H1 (cell line): ENCODE measurements at regions not wholly inside any gene's neighbourhood (a gene's known extent, or its start where the extent isn't known, plus 50 kb on each side); places are given as distances from the start of the nearest gene placed in this dataset.
"Not testable (repeated sequence)": the region's sequence is repeated elsewhere in the genome, so short reads cannot be mapped to it uniquely, and the experiment has no call there.

Source experiments
- CTCF ChIA-PET: fragments of 300-600 bp; sonication (Branson Sonifier 250); formaldehyde crosslinking; loops from one replicate; lab custom pipeline; 2021; ENCODE audit not compliant: partially characterized antibody; lab: Charles Lee
- POLR2A ChIA-PET: fragments of 300-600 bp; sonication (Branson Sonifier 250); formaldehyde crosslinking; loops from one replicate; lab custom pipeline; 2021; ENCODE audit warnings: inconsistent platforms; ENCODE audit not compliant: partially characterized antibody; lab: Charles Lee
- DNase-seq, 2 experiments: peaks; one replicate each; pipeline versions ENCODE4 v3.0.0 to v3.0.0-alpha.2; 2010 to 2022; ENCODE audit warnings: low spot score in 2 of 2, low read depth in 1 of 2, mixed read lengths in 1 of 2
- FAIRE-seq: peaks from 2 replicates; lab custom pipeline; 2011; peaks lifted over from hg19 to GRCh38; lab: Jason Lieb, UNC
- H2AFZ ChIP-seq: 2 replicates; pipeline ENCODE4 v1.8.1; 2012; ENCODE audit warnings: low read length, inconsistent platforms
- H2AK5ac ChIP-seq: 2 replicates; pipeline ENCODE4 v1.6.1; 2013; ENCODE audit warnings: low read depth, low read length
- H2BK120ac ChIP-seq: replicated peaks from 2 replicates; pipeline ENCODE3; 2013; ENCODE audit warnings: low read depth, low read length, inconsistent platforms
- H2BK12ac ChIP-seq: 2 replicates; pipeline ENCODE4 v1.6.1; 2013; ENCODE audit warnings: low read depth, low read length
- H2BK15ac ChIP-seq: 2 replicates; pipeline ENCODE4 v1.6.1; 2013; ENCODE audit warnings: low read length
- H2BK20ac ChIP-seq: 2 replicates; pipeline ENCODE4 v1.6.1; 2013; ENCODE audit warnings: low read length
- H2BK5ac ChIP-seq: 2 replicates; pipeline ENCODE4 v1.6.1; 2013; ENCODE audit warnings: low read depth, low read length
- H3K14ac ChIP-seq: 2 replicates; pipeline ENCODE4 v1.6.1; 2013; ENCODE audit warnings: inconsistent platforms; ENCODE audit not compliant: insufficient read length
- H3K18ac ChIP-seq: 2 replicates; pipeline ENCODE4 v1.6.1; 2013; ENCODE audit warnings: low read length; ENCODE audit errors: extremely low read depth
- H3K23ac ChIP-seq: 2 replicates; pipeline ENCODE4 v1.6.1; 2013; ENCODE audit warnings: inconsistent platforms; ENCODE audit not compliant: insufficient read length
- H3K23me2 ChIP-seq: 2 replicates; pipeline ENCODE4 v1.6.1; 2013; ENCODE audit warnings: low read depth, low read length
- H3K27ac ChIP-seq: 2 replicates; pipeline ENCODE4 v1.6.1; 2011; ENCODE audit warnings: low read depth, low read length, inconsistent platforms
- H3K27me3 ChIP-seq, 4 experiments: replicated peaks in 1 of 4; 1 replicate in 1 of 4; 2 replicates in 3 of 4; pipeline versions ENCODE4 v1.6.1 to v1.8.1; 2011 to 2013; ENCODE audit warnings: low read length in 3 of 4, mild to moderate bottlenecking in 3 of 4, inconsistent platforms in 2 of 4, mixed read lengths in 2 of 4, moderate library complexity in 1 of 4; ENCODE audit not compliant: control insufficient read depth in 3 of 4, insufficient read depth in 3 of 4; ENCODE audit errors: extremely low read depth in 1 of 4
- H3K36me3 ChIP-seq, 4 experiments: 2 replicates each; pipeline versions ENCODE4 v1.6.1 to v1.8.1; 2011 to 2013; ENCODE audit warnings: mild to moderate bottlenecking in 4 of 4, low read length in 3 of 4, moderate library complexity in 2 of 4, control low read depth in 1 of 4, inconsistent platforms in 1 of 4; ENCODE audit not compliant: insufficient read depth in 4 of 4, control insufficient read depth in 2 of 4
- H3K4ac ChIP-seq: replicated peaks from 2 replicates; pipeline ENCODE3; 2013; ENCODE audit warnings: low read length, low read depth, mixed read lengths, inconsistent platforms; ENCODE audit not compliant: insufficient read length
- H3K4me1 ChIP-seq, 4 experiments: replicated peaks in 1 of 4; 1 replicate in 1 of 4; 2 replicates in 3 of 4; pipeline versions ENCODE4 v1.6.1 to v1.8.1; 2011 to 2013; ENCODE audit warnings: low read length in 3 of 4, inconsistent platforms in 2 of 4, mixed read lengths in 1 of 4; ENCODE audit not compliant: insufficient read depth in 4 of 4, control insufficient read depth in 3 of 4
- H3K4me2 ChIP-seq, 2 experiments: 2 replicates each; pipeline versions ENCODE4 v1.6.1 to v1.8.1; 2011 to 2013; ENCODE audit warnings: low read depth in 2 of 2, low read length in 2 of 2, control low read depth in 1 of 2, inconsistent platforms in 1 of 2, mild to moderate bottlenecking in 1 of 2; ENCODE audit not compliant: insufficient read depth in 1 of 2
- H3K4me3 ChIP-seq, 4 experiments: fragments of 200-600, 300-600 bp in 1 of 4; sonication (generic), shearing (Covaris generic), sonication (Bioruptor Twin) in 1 of 4; 2 replicates each; pipeline versions ENCODE4 v1.5.1 to v1.8.1; 2011 to 2016; ENCODE audit warnings: low read length in 4 of 4, low read depth in 3 of 4, control low read depth in 2 of 4, inconsistent platforms in 2 of 4, mild to moderate bottlenecking in 2 of 4, mixed read lengths in 1 of 4, moderate library complexity in 1 of 4; ENCODE audit not compliant: insufficient read depth in 2 of 4; ENCODE audit errors: extremely low read depth in 1 of 4
- H3K56ac ChIP-seq: replicated peaks from 2 replicates; pipeline ENCODE3; 2013; ENCODE audit warnings: low read depth, mild to moderate bottlenecking, mixed read lengths, low read length, inconsistent platforms; ENCODE audit not compliant: insufficient read length
- H3K79me1 ChIP-seq: 2 replicates; pipeline ENCODE4 v1.6.1; 2013; ENCODE audit warnings: low read depth, low read length, control low read depth
- H3K79me2 ChIP-seq, 2 experiments: 2 replicates each; pipeline versions ENCODE4 v1.6.1 to v1.8.1; 2012 to 2013; ENCODE audit warnings: low read length in 2 of 2, mild to moderate bottlenecking in 2 of 2, inconsistent platforms in 1 of 2; ENCODE audit not compliant: insufficient read depth in 2 of 2, control insufficient read depth in 1 of 2
- H3K9ac ChIP-seq, 4 experiments: replicated peaks in 1 of 4; 1 replicate in 1 of 4; 2 replicates in 3 of 4; pipeline versions ENCODE4 v1.6.1 to v1.8.1; 2011 to 2013; ENCODE audit warnings: low read depth in 3 of 4, low read length in 3 of 4, control low read depth in 2 of 4, mild to moderate bottlenecking in 2 of 4, moderate library complexity in 2 of 4, inconsistent platforms in 1 of 4; ENCODE audit errors: extremely low read depth in 1 of 4
- H3K9me3 ChIP-seq, 2 experiments: 2 replicates each; pipeline versions ENCODE4 v1.6.1 to v1.8.1; 2012 to 2013; ENCODE audit warnings: mild to moderate bottlenecking in 2 of 2, moderate library complexity in 2 of 2, control low read depth in 1 of 2, inconsistent platforms in 1 of 2, low read depth in 1 of 2, low read length in 1 of 2, mixed read lengths in 1 of 2; ENCODE audit not compliant: insufficient read depth in 2 of 2
- H4K20me1 ChIP-seq, 2 experiments: replicated peaks in 1 of 2; 2 replicates each; pipeline versions ENCODE3 to v1.8.1; 2011 to 2013; ENCODE audit warnings: inconsistent platforms in 2 of 2, low read length in 2 of 2, mild to moderate bottlenecking in 1 of 2; ENCODE audit not compliant: insufficient read depth in 2 of 2, control insufficient read depth in 1 of 2
- H4K5ac ChIP-seq: 2 replicates; pipeline ENCODE4 v1.6.1; 2013; ENCODE audit warnings: low read length, low read depth, mixed read lengths, inconsistent platforms; ENCODE audit not compliant: insufficient read length
- H4K8ac ChIP-seq: 2 replicates; pipeline ENCODE4 v1.8.0; 2013; ENCODE audit warnings: mild to moderate bottlenecking, moderate library complexity, low read length, inconsistent platforms; ENCODE audit not compliant: insufficient read depth; ENCODE audit errors: extremely low read depth
- H4K91ac ChIP-seq: replicated peaks from 2 replicates; pipeline ENCODE3; 2013; ENCODE audit warnings: low read length, mixed read lengths, inconsistent platforms; ENCODE audit not compliant: insufficient read length
- WGBS, 2 experiments: shearing (Covaris generic) in 1 of 2; methylation state at CpG; one replicate each; pipeline versions ENCODE4 v1.1.6 to v1.1.7; 2013 to 2015; ENCODE audit warnings: low lambda C conversion rate in 2 of 2, mixed read lengths in 2 of 2, inconsistent platforms in 1 of 2, low coverage in 1 of 2, missing lambda C conversion rate in 1 of 2; ENCODE audit not compliant: insufficient replicate concordance in 2 of 2, insufficient coverage in 1 of 2, insufficient read length in 1 of 2; ENCODE audit errors: extremely low coverage in 1 of 2, missing lambda C conversion rate in 1 of 2; 5-methylcytosine and 5-hydroxymethylcytosine counted together

DNA sequence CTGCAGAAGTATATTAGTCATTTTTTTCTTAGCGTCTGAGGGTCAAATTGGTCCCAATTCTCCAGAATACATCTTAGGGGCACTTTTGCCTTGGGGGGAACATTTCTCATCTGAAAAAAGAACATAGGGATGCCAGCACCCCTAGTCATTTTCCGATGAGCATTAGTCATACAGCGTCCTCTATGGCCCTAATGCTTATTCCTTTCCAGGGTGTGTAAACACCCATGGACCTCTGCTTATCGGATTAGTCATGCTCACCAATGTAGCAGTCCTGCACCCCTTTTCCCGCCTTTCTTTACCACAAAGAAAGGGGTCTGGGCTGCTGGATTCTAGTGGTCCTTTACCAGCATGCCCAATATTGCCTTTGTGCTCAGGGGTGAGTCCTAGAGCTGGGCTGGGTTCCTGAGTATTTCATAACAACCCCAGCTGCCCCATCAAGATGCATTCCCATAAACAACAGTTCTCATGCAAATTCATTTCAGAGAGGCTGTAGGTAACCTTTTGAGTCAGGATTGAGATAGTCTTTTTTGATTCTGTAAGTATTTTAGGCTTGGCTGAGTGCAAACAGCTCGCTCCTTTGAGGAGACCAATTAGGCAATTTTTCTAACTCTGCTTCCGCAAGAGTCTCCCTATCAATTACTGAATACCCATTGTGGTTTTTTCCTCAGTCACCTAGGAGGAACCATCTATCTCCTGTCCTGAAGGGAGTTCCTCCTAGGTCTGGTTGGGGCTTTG, 142.4 kb upstream of the EPHA6 start:
- H3K4me1 ChIP-seq, H3K23me2 ChIP-seq, H3K36me3 ChIP-seq, H3K9ac ChIP-seq, DNase-seq, CTCF ChIA-PET, H3K9me3 ChIP-seq, H4K91ac ChIP-seq, H3K27ac ChIP-seq, FAIRE-seq, H3K4me2 ChIP-seq, H4K8ac ChIP-seq, H3K14ac ChIP-seq, H3K56ac ChIP-seq, H2BK12ac ChIP-seq, H3K79me2 ChIP-seq, H2BK5ac ChIP-seq, H3K4ac ChIP-seq, H2BK15ac ChIP-seq, H2BK120ac ChIP-seq, H3K23ac ChIP-seq, H3K4me3 ChIP-seq, POLR2A ChIA-PET, H4K5ac ChIP-seq, H2BK20ac ChIP-seq, H4K20me1 ChIP-seq, H2AFZ ChIP-seq, H3K27me3 ChIP-seq, H3K79me1 ChIP-seq, H2AK5ac ChIP-seq, H3K18ac ChIP-seq: not testable (repeated sequence)
- WGBS, 2 experiments: 92% methylated on average over 7 of the region's 7 CpGs; no CpG with 5 or more reads in 1 of the 2 experiments
